MM.1S (cell line): ENCODE measurements at regions not wholly inside any gene's neighbourhood (a gene's known extent, or its start where the extent isn't known, plus 50 kb on each side); places are given as distances from the start of the nearest gene placed in this dataset.

Experiments
- CTCF ChIP-seq: fragments of 300-600 bp; sonication (generic); IDR thresholded peaks from 2 replicates; pipeline ENCODE4 v1.5.1; 2016; ENCODE audit warnings: antibody characterized with exemption, low read length, mixed read lengths
- EZH2 ChIP-seq: fragments of 300-600 bp; sonication (generic); optimal IDR thresholded peaks from 2 replicates; pipeline ENCODE3; 2017; ENCODE audit warnings: low read depth, mild to moderate bottlenecking, antibody characterized with exemption, low read length, mixed read lengths
- EZH2phosphoT487 ChIP-seq: fragments of 300-600 bp; sonication (generic); IDR thresholded peaks from 2 replicates; pipeline ENCODE4 v1.6.1; 2018; ENCODE audit warnings: antibody characterized with exemption, low read length

DNA sequence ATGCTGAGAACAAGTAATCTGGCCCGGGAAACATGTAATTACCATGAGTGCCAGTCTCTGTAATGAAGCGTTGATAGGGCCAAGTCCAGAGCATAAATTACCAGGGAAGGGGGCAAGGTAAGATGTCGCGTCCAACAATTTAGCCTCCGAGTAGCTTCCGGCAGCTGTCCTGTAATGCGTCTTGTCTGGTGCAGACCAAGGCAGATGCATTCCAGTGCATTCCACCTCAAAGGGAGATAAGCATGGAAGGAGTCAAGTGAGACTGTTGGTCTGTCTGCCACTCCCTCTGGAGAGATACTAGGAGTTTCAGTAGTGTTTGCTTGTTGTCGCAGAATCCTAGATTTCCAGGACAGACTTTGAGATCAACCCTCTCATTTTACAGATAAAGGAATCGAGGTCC lies 218.3 kb downstream of the AACS start:
- TF ChIP-seq CTCF (no peak), EZH2 (no peak), EZH2phosphoT487 (no peak)
